A673 (cell line): ENCODE measurements at regions not wholly inside any gene's neighbourhood (a gene's known extent, or its start where the extent isn't known, plus 50 kb on each side); places are given as distances from the start of the nearest gene placed in this dataset.

Source experiments
- EZH2 ChIP-seq: fragments of 200-600 bp; sonication (generic); IDR thresholded peaks from 2 replicates; pipeline ENCODE4 v1.6.1; 2017; ENCODE audit warnings: borderline replicate concordance, low read depth, mild to moderate bottlenecking, mixed read lengths, antibody characterized with exemption, low read length; ENCODE audit not compliant: poor library complexity, severe bottlenecking
- TF ChIP-seq, protein P1 (sequence below): fragments of 300-800, 200-600 bp; sonication (generic); conservative IDR thresholded peaks from 2 replicates; pipeline ENCODE4 v1.5.1; 2017; ENCODE audit warnings: low read depth, mild to moderate bottlenecking, antibody characterized with exemption, low read length, moderate library complexity, mixed read lengths

DNA sequence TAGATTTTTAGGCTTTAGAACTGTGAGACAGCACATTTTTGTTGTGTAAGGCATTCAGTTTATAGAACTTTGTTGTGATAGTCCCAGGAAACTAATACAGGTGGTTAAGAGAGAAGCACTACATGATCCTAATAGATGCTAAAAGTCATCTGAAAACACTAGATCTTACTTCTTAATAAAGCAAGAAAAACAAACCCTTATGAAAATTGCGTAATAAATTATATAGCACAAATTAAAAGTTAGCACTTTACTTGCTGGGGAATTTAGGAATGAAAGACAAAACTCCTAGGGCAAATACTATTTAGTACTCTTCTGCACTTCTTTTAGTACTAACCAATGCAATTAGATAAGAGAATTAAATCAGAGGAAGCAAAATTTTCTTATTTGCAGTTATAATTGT, 163.3 kb upstream of the SHISA6 start:
- TF ChIP-seq EZH2: no peak
- TF ChIP-seq, protein P1, sequence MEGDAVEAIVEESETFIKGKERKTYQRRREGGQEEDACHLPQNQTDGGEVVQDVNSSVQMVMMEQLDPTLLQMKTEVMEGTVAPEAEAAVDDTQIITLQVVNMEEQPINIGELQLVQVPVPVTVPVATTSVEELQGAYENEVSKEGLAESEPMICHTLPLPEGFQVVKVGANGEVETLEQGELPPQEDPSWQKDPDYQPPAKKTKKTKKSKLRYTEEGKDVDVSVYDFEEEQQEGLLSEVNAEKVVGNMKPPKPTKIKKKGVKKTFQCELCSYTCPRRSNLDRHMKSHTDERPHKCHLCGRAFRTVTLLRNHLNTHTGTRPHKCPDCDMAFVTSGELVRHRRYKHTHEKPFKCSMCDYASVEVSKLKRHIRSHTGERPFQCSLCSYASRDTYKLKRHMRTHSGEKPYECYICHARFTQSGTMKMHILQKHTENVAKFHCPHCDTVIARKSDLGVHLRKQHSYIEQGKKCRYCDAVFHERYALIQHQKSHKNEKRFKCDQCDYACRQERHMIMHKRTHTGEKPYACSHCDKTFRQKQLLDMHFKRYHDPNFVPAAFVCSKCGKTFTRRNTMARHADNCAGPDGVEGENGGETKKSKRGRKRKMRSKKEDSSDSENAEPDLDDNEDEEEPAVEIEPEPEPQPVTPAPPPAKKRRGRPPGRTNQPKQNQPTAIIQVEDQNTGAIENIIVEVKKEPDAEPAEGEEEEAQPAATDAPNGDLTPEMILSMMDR: no peak
